ENCODE measurements at regions not wholly inside any gene's neighbourhood (a gene's known extent, or its start where the extent isn't known, plus 50 kb on each side); places are given as distances from the start of the nearest gene placed in this dataset.
"Not testable (repeated sequence)": the region's sequence is repeated elsewhere in the genome, so short reads cannot be mapped to it uniquely, and the experiment has no call there.

GRCh38 chr2:16207151-16207550 lies 266.8 kb downstream of the MYCN start:
- no peak for DNase-seq

- DNase-seq: no peak
Measured at GRCh38 chr2:16206191-16206944, 266.0 kb downstream of the MYCN start.

GRCh38 chr2:16205631-16206030 lies 265.3 kb downstream of the MYCN start:
- no peak for DNase-seq

GRCh38 chr2:16204886-16205620 lies 264.7 kb downstream of the MYCN start:
- no peak for DNase-seq

DNA sequence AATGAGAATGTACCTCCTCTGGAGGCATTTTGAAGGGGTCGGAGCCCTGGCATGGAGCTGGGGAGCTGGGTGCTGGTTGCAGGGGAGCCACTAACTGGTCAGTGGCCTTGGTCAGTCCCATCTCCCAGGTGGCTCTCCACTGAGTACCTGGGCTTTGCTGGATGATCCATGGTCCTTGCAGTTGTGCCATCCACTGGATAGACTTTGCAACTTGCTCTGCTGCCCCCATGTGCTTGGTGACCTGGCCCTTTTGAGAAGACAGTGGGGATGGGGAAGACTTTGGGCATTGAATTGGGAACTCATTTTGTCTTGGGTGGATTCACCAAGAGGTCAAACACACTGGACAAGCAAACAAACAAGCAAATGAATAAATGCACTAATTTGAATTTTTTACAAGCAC lies 263.9 kb downstream of the MYCN start:
- DNase-seq: no peak

- no peak for DNase-seq
Measured at GRCh38 chr2:16203691-16204090, 263.3 kb downstream of the MYCN start.

DNA sequence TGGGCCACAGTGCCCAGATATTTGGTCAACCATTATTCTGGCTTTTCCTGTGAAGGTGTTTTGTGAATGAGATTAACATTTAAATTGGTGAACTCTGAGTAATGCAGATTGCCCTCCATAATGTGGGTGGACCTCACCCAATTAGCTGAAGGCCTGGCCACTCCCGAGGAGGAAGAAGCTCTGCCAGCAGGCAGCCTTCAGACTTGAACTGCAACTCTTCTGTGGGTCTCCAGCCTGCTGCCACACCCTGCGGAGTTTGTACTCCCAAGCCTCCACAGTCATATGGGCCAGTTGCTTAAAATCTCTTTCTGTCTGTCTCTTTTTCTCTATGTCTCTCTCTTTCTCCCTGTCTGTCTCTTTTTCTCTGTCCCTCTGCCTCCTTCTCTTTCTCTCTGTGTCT lies 262.7 kb downstream of the MYCN start:
- DNase-seq: no peak

- DNase-seq: no peak
Measured at GRCh38 chr2:16202266-16203020, 262.1 kb downstream of the MYCN start.

DNA sequence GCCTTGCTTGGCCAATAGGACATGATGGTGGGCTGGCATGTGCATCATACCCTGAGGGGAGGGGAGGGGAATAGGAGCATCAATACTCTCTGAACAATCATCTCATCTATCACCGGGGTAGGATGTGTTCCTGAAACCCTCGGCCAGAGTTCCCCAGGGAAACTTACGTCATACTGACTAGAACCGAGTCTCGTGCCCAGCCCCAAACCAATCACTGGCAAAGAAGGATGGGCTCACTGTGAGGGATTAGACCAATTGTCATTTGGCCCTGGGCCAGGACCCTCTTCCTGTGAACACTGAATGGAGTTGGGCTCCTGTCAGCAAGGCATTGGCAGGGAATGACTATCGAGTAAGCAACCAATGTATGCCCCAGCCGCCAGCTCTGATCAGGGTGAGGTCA lies 261.5 kb downstream of the MYCN start:
- DNase-seq: no peak

DNA sequence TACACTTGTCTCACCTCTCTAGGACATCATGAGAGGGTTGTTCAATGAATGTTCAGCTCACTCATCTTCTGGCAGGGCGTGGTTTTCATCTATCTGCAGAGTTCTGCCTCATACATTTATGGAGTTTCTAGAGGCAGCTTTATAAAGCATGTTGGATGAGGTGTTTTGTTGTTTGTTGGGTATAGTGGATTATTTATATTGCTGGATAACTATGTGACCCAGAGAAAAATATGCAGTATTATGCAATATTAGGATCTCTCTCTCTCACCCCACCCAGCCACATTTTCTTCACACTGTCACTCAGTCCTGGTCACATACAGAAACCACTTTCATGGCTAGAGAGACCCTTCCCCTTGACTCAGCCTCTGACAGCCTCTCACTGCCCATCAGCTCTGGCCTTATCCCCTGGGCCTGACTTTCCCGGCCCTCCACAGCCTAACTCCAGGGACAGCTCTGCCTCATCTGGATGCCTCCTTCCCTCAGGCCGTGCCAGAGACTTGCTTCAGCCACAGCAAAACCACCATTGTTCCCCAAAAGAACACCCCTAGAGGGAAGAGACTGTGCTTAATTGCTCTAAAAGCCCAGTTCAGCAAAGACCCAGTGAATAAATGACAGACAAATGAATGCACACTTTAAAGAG lies 260.3 kb downstream of the MYCN start:
- DNase-seq: no peak

DNA sequence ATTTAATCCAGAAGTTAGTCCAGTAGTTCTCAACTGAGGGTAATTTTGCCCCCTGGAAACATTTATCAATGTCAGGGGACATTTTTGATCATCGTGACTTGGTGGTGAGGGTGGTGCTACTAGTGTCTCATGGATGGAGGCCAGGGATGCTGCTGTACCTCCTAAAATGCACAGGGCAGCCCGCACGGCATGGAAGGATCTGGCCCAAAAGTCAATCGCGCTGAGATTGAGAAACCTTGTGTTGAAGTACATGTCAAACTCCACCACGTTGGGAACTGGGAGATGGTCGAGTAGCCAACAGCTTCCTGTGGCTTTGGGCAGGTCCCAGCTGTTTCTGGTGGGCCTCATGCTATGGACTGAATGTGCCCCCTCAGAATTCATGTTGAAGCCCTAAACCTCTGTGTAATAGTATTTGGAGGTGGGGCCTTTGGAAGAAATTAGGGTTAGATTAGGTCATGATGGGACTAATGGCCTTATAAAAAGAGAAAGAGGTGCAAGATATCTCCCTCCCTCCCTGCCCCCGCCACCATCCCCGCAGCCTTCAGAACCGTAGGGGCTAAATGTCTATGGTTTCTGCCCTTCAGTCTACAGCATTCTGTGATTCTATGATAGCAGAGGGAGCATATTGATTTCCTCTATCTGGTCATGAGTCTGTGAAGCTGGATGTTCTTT lies 259.7 kb downstream of the MYCN start:
- no peak for DNase-seq

DNA sequence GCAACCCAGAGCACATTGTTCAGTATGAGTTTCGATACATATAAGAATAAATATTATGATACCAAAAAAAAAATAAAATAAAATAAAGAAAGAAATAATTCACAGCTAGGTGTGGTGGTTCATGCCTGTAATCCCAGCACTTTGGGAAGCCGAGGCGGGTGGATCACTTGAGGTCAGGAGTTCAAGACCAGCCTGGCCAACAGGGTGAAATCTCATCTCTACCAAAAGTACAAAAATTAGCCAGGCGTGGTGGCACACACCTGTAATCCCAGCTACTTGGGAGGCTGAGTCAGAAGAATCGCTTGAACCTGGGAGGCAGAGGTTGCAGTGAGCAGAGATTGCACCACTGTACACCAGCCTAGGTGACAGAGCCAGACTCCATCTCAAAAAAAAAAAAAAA lies 258.9 kb downstream of the MYCN start:
- not testable (repeated sequence) for DNase-seq

DNA sequence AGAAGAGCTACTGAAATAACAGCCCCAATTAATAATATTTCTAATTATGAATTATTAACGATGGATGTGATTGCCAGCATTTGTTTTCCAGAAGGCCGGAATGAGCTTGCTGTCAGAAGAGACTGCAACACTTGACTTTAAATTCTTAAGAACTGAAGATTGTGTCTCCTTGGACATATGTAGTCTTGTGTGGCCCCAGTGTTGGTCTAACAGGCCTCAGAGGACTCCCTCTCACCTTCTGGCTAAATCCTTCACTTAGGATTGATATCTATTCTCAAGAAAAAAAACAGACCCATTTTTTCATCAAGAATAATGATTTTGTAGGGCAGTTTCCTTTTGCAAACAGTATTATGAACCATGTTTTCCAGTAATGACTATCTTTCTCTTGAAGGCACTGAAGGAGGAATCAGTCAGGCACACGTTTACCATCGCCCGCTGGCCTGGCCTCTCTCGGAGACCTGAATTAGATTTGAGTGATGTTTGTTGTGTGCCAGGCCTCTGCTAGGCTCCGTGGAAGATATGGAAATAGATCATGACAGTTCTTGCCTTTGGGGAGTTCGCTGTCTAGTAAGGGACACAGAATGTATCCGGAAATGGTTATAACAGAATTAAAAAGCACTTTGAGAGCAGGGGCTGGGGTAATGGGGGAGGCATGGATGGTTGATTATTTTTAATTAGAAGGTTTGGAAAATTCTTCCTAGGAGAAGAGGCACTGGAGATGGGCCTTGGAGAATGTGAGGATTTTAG lies 258.0 kb downstream of the MYCN start:
- DNase-seq: no peak

GRCh38 chr2:16197504-16198147 lies 257.3 kb downstream of the MYCN start:
- no peak for DNase-seq

GRCh38 chr2:16196687-16197503 lies 256.5 kb downstream of the MYCN start:
- no peak for DNase-seq

DNA sequence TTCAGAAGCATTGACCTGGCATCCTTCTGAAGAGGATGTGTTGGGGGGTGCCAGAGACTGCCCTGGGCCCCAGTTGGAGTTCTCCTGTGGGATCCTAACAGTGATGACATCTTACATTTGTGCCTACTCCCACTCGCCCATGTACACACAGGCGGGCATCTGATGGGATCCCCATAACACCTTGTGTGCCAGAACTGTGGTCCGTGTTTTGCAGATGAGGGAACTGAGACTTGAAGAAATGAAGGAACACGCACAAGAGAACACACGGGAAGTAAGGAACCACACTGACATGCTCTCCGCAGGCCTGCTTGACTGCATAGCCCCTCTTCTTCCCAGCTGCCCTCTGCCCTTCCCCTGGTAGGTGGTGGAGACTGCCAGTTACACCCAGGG lies 255.3 kb downstream of the MYCN start:
- DNase-seq: no peak

DNA sequence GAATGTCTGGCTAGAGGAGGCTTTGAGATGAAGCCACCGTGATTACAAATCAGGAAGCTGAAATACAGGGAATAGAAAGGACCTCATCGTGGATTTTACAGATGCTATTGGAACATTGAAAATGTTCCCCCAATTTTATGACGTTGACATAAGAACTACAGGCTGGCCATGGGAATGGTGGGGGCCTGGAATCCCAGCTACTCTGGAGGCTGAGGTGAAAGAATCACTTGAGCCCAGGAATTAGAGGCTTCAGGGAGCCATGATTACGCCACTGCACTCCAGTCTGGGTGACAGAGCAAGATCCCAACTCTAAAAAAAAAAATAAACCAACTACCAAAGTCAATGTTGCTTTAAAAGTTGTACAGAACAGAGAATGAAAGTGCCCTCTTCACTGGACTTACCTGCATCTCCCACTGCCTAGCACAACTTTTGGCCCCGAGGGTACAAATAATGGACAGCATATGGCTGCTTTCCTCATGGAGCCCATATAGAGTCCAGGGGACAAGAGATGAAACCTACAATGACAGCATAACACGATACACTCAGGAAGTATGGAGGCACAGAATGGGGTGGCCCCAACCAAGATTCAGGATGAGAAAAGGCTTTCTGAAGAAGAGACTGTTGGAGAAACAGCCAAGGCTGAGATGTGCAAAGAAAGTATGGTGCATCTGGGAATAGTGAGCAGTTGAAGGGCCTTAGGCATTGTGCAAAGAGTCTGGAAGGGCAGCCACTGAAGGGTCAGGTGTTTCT lies 254.8 kb downstream of the MYCN start:
- no peak for DNase-seq

- DNase-seq: no peak
Measured at GRCh38 chr2:16194530-16194929, 254.2 kb downstream of the MYCN start.

DNA sequence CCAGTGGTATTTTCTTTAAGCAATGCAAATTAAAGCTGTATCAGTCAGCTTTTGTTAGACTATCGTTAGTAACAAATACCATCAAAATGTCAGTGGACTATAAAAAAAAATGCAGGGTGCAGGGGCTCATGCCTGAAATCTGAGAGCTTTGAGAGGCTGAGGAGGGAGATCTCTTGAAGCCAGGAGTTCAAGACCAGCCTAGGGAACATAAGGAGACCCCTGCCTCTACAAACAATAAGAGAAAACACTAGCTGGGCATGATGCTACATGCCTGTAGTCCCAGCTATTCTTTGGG lies 253.7 kb downstream of the MYCN start:
- no peak for DNase-seq

All from amygdala (tissue), 56 donors.